HG03159 (cell line): ENCODE measurements at regions not wholly inside any gene's neighbourhood (a gene's known extent, or its start where the extent isn't known, plus 50 kb on each side); places are given as distances from the start of the nearest gene placed in this dataset.

Source experiments
- ATAC-seq: cut with Tn5 transposase; IDR thresholded peaks from one replicate; pipeline ENCODE4 v1.9.1; 2021; ENCODE audit warnings: mild to moderate bottlenecking, moderate library complexity; ENCODE audit not compliant: unreplicated experiment

DNA sequence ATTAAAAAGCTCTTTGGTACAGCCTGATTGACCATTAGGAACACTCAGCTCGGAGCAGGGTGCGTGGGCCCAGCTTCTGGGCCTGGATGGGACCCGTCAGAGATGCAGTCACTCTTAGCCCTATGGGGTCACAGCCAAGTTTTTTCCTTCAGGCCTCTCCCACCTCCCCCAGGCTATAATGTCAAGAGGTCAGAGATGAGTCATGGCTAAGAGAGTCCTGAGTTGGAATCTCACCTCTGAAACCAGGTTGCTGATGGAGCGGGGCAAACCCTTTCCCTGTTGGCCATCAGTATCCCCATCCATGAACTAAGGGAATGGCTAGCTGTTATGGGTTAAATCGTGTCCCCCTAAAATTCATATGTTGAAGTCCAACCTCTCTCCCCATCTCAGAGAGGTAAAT lies 195.9 kb upstream of the POU3F1 start:
- ATAC-seq, result no peak

DNA sequence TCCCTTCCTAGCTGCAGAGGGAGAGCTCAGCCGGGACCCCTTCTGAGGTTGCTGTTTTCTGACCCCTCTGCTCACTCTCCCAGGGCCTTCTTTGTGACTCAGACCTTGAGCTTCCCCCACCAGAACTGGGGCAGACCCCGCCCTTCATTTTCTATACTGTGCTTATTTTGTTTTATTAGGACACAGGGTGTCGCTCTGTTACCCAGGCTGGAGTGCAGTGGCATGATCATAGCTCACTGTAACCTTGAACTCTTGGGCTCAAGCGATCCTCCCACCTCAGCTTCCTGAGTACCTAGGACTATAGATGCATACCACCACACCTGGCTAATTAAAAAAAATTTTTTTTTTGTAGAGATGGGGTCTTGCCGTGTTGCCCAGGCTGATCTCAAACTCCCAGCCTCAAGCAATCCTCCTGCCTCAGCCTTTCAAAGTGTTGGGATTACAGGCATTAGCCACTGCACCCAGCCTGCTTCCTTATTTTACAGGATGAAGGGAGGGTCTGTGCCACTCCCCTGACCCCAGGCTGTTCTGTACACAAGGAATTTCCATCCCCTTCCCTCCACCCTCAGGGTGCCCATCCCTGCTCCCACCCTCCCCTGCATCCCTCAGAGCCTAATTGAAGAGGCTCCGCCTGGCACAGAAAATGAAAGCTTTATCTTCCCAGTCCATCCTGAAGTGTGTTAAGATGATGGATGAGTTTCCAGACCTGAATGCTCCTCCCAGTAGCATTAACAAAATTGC lies 195.2 kb upstream of the POU3F1 start:
- no peak for ATAC-seq

DNA sequence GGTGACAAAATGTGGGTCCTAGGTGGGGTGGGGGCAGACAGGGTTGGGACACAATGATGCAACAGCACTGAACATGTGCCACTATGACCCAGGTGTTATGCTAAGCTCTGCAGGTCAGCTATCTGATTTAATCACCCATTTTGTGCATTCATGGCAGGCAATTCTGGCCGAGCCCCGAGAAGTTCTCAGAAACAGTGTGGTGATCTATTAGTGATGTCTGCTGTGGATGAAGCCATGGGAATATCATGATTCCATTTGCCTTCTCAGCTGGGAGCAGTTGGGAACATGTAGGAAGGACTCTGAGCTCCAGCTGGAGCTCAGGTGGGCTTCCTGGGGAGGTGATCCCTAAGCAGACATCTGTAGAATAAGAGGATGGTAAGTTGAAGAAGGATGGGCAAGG lies 194.0 kb upstream of the POU3F1 start:
- no peak for ATAC-seq

DNA sequence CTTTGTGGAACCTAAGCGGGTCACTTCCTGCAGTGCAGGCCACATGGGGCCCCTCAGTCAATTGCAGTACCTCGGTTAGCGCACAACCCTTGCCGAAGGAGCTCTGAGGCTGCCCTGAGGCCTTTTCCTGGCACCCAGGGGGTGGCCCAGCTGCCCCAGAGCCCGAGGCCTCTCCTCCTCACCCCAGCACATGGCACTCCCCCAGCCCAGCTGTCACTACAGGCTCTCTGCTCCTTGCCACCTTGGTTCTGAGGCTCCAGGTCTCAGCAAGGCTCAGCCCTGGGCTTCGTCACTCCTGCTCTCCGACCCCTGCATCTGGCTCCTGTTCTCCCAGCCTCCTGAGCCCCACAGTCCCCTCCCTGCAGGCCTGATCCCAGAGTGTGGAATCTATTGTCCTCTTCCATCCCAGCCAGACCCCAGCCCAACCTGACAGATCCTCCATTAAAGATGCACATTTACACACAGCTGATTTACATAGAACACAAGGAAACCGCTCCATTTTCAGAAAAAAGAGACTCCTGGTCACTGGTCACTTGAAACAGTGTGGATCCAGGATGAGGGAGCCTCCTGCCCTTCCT lies 192.8 kb upstream of the POU3F1 start:
- no peak for ATAC-seq

DNA sequence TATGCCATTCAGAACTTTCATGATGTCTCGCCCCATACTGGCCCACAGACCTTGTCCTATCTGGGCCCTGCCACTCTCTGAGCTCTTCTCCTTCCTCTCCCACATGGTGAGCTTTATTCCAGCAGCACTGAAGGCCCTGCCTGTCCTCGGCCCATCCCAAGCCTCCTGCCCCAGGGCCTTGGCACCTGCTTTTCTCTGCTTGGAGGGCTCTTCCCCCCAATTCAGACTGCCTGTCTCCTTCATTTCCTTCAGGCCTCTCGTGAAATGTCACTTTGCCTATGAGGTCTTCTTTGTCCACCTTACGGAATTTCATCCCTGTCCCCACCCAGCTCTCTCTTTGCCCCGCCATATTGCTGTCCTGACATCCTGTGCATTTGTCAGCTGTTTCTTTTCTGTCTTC lies 191.7 kb upstream of the POU3F1 start:
- no peak for ATAC-seq

DNA sequence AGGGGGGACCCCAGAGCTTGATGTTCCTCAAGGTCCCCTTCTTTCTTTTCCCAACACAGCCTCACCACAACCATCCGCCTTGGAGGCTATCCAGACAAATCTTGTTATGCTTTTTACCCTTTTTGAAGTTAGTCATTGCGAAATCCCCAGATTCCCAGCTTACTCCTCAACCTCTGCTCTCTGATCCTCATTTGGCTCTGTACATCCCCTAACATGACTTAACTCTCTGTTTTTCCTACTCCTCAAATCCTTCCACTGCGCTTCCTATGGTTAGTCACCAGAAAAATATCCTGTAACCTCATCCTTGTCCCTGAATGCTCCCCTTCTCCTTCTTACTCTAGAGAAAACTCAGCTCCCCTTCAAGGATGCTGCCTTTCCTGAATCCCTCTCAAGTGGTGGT lies 189.1 kb upstream of the POU3F1 start:
- ATAC-seq, result no peak

DNA sequence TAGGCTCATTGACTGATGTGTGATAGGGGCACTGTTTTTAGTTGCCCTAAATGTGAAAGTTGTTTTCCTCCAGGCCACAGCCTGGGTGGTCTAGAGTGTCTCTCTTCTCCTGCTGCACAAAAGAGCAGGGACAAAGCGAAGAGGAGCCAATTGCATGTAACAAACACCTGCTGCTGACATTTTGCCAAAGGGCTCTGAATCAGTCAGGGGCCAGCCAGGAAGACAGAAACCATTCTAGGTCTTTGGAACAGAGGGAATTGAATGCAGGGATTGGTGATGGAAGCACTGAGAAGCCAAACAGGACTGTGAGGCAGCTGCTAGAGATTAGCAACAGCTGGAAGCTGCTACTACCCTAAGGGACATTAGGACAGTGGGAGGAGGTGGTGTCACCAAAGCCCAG lies 185.3 kb upstream of the POU3F1 start:
- ATAC-seq, result no peak

DNA sequence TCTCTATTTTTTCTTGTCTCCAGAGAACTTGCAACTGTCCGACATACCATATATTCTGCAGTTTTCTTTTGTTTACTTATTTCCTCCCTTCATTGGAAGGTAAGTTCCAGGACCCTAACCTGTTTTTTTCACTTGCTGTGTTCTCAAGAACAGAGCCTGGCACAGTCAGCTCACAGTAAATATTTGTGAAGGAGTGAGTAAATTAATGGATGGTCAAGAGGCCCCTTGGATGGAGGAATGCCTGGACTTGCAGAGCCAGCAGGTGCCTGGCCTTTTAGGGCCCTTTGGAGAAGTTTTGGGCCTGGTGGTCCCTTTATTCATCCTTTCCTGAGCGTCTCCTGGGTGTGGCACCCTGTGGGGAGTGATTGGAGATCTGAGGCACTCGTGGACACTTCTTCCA lies 182.1 kb upstream of the POU3F1 start:
- no peak for ATAC-seq

DNA sequence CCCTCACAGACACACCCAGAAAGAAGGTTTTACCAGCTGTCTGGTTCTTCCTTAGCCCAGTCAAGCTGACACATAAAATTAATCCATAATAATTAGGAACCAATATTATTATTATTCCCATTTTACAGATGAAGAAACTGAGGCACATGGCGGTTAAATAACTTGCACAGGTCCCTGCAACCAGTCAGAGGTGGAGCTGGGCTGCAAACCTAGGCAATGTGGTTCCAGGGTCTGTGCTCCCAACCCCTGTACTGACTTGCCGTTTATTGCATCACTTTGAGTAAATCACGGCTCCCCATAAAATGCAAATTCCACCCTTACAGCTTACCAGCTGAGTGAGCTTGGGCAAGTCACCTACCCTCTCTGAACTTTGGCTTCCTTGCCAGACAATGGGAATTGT lies 179.2 kb upstream of the POU3F1 start:
- ATAC-seq, result no peak

DNA sequence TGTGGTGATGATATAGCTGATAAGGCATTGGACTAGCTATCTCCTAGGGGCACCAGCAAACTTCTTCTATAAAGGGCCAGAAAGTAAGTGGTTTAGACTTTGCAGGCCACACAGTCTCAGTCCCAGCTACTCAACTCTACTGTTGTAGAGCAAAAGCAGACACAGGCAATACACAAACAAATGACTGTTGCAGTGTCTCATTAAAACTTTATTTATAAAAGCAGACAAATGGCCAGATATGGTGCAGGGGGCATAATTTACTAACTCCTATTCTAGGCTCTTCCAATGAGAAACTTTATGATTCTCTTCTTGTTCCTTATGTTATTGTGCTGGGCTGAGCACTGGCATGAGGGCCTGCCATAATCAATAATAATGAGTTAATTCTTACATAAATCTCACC lies 176.8 kb upstream of the POU3F1 start:
- no peak for ATAC-seq

DNA sequence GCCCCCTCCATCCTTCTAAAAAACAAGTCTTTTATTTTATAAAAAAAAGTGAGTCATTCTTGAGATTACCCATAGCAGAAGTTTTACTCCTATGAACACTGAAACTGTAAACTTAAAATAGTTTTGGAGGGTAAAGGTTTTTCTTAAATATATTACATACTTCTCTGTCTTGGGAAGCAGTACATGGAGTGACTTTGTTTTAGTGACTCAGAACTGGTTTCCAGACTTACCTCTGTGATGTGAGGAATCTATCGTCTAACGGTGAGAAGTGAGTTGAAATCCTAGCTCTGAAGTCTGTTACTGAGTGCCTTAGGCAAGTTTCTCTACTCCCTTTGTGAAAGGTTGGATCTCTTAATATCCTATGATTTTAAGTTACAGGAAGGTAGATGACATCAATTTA lies 176.3 kb upstream of the POU3F1 start:
- ATAC-seq, result no peak

DNA sequence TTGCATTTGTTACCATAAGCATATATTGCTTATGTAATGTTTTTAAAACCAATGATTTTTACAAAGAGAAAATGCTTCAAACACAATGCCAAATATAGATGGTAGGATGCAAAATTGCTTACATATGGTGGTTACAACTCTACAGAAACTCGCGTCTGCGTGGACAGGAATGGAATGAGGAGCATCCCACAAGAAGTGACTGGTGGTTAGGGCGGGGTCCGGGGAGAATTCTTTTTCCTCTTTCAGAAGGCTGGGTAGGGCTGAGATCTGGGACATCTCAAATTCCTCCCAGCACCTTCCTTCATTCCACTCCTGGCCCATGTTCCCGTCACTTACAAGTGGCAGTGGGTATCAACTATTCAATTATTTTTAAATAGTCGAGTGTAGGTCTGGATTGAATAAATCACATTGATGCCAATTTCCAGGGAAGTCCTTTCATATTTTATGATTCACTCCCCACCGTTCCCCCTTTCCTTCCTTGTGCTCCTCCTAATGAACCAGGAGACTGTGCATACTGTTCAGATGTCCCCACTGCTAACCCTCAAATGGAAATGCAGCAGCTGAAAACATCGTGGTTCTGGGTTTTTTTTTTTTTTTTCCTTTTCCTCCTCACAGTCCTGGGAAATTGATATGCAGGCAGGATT lies 174.5 kb upstream of the POU3F1 start:
- no peak for ATAC-seq

DNA sequence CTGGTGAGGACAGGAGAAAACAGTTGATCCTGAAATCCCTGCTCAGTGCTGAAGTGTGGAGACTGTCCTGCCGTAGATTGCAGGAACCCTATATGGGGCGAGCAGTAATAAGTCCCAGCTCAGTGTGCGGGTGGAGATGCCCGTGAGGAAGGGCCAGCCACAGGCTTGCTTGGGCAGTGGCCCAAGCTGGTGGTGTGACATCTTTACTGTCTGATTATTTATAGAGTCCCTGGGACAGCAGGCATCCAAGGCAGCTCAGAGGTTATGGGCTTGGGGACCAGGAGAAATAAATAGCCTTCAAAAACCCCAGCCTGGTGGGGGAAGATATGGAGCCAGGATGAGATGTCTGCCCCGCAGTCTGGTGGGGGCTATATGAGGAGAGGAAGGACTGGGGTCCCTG lies 170.7 kb upstream of the POU3F1 start:
- no peak for ATAC-seq

DNA sequence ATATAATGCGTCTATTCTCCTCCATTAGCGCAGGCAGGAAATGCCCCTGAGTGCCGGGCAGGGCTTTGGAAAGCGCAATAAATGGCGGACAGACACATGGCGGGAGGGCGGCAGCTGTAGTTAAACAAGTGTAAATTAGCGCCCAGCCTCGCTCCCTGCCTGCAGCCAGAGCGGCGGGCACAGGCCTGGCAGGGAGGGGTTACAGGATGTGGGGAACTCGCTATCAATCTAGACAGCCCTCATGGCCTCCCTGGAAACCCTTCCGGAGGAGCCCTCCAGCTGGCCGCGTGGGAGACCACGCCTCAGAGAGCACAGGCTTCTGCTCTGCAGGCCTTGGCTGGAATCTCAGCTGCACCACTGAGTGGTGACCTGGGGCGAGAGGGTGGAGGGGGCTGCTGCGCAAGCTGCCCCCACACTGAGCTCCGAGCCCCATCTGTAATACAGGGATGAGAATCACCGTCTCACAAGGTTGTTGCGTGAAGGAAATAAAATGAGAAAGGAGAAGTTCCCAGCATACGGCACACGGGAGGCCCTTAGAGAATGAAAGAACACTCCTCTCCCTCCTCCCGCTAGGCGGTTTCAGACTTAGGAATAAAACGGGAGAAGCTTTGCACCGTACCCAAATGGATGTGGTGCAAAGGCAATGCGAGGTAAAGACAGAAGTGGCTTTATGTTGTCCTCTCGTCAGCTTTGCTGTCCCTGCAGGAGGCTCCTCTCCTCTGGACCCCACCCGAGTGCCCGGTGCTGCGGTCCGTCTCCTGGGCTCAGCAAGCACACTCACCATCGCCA lies 167.2 kb upstream of the POU3F1 start:
- ATAC-seq, result no peak

DNA sequence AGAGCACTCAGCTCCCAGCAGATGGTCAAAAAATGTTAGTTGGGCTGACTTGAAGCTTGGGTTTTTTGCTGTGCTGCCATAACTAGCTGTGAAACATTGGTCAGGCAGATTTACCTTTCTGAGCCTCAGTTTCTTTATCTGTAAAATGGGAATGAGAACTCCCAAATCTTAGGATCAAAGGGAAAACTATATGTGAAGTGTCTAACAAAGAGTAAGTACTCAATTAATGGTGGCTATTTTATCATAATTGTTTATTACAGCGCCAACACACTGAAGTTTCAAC lies 164.2 kb upstream of the POU3F1 start:
- no peak for ATAC-seq

DNA sequence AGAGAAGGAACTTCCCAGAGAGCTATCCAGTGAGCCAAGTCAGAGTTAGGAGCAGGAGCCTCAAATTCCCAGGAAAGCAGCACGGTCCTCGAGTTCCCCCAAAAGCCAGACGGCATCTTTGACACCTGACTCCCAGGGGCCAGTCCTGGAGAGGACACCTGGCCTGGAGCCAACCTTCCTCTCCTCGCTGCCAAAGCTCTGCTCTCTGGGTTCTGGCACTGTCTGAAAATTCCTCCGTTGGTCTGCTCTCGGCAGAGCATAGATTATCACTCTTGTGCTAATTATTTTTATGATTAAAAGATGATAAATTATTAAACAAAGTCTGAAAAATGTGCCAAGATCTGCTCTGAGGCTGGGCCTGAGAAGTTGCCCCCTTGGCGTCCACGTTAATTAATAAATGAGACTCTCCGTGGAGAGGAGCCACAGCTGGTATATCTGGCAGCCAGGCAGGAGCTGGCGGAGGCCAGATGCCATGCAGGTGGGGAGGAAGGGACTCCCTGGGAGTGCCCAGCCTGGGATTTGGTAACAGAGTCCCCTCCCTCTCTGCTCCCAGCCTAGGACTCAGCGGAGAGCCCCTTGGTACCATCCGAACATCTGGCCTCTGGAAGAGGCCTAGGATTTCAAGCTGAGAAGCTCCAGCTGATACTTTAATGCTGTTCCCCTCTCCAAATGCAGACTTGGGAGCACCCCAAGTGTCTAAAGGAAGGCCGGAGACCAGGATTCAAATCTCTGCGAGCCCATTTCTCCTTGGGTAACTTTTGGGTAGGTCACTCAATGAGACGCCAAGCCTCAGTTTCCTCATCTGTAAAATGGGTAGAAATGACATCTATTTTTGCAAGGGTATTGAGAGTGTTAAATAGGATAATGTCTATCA lies 163.7 kb upstream of the POU3F1 start:
- no peak for ATAC-seq

DNA sequence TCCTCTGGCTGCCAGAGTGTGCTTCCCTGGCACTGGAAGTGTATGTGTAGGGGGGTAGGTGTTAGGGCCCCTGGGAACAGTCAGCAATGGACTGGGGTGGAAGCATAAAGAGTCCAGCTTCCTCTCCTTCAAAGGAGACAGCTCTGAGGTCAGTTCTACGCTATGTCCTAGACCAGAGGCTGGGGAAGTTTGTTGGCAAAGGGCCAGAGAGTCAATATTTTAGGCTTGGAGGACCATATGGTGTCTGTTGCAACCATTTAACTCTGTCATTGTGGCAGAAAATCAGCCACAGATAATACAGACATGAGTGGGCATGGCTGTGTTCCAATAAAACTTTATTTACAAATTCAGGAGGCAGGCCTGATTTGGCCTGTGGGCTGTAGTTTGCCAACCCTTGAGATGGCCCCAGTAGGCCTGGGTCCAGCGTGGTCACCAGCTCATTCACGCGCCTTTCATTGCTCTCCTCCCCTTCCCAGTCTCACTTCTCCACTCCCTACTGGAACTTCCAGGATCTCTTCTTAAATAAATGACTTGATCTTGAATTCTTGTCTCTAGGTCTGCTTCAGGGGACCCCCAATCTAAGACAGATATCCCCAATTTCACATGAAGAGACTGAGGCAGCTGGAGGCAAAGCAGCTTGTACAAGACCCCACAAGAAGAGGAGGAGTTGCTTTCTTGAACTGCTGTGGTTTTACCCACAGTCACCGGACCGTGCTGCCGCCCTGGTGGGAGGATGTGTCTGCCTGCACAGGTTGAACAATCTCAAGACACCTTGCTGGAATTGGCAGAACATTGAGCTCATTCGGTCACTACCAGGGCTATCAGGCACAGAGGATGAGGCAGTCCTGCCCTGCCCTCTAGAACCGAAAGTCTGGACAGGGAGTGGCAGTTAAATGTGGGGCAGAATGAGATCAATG lies 162.4 kb upstream of the POU3F1 start:
- ATAC-seq, result no peak

DNA sequence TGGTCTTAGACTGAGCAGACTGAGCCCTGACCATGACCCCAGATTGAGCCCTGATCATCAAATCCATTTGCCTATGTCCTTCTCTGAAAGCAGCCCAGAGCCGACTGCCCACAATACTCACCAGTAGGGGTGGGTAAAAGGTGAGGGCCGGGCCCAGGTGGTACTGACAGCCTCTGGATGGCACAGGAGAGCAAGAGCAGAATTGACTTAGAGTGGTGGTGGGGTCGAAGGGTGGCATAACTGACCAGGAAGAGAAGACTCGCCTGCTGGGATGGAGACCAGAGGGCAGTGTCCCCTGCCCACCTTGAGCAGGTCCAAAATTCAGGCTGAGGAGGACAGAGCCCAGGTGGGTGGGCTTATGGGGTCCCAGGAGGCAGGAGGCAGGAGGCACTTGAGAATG lies 161.3 kb upstream of the POU3F1 start:
- ATAC-seq, result no peak

DNA sequence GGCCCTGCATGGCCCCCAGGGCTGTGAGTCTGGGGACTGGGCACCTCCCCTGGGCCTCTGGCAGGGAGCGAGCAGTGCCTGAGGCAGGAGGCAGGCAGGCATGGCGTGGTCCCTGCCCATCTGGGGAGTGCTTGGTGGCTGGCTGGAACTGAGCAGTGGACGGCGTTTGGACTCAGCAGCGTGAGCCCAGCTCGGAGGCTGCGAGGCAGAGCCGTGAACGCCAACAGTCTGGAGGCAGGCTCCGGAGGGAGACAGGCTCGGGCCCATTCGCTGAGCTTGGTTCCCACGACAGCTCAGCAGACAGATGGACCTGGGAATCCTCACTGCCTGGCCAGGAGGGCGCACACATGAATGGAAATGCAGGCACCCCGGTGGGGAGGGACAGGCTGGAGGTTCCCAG lies 160.7 kb upstream of the POU3F1 start:
- ATAC-seq, result no peak

DNA sequence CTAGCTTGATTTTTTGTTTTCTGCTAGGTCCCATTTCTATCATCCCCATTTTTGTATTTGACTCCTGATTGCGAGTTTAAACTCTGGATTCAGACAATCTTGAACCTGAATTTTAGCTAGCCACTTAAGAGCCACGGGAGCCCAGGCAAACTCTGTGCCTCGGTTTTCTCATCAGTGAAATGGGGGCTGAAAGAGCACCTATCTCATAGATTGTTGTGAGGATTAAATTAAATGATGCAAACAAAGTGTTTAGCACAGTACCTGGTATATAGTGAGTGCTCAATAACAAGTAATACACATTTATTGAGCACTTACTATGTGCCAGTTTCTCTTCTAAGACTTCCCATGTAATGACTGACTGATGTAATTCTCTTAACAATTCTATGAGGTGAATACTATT lies 158.1 kb upstream of the POU3F1 start:
- ATAC-seq, result no peak
